ENCODE measurements at regions not wholly inside any gene's neighbourhood (a gene's known extent, or its start where the extent isn't known, plus 50 kb on each side); places are given as distances from the start of the nearest gene placed in this dataset.

DNA sequence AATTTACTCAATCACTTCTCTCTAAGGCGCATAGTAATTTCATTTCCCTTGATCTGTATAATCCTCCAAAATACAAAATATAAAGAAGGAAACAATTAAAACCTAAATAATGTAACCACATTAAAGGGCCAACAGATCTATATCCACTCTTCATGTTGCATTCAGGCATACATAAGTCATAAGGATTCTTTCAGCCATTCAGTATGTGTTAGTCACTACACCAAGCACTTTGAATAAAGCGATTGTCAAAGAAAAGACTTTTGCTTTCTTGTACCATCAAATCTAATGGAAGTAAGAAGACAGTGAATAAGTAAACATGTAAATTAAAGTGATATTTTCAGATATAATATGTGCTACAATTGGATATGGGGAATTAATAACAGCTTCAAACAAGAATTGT, 569.2 kb upstream of the PTPRD start:
- ChIA-PET POLR2A (ENCODE audit: unreplicated experiment) (no interaction called here), CTCF (no interaction called here)
- intact Hi-C loops (cut with micrococcal nuclease): no loop called here
- no peak overlapping the region for H3K9ac ChIP-seq (ENCODE audit: low read length)
- H2AFZ ChIP-seq (ENCODE audit: low read length): no peak overlapping the region
- no peaks in the 10 kb centered on the region for H3K4me1 ChIP-seq (ENCODE audit: insufficient read depth, low read length)
- TF ChIP-seq, protein P1, sequence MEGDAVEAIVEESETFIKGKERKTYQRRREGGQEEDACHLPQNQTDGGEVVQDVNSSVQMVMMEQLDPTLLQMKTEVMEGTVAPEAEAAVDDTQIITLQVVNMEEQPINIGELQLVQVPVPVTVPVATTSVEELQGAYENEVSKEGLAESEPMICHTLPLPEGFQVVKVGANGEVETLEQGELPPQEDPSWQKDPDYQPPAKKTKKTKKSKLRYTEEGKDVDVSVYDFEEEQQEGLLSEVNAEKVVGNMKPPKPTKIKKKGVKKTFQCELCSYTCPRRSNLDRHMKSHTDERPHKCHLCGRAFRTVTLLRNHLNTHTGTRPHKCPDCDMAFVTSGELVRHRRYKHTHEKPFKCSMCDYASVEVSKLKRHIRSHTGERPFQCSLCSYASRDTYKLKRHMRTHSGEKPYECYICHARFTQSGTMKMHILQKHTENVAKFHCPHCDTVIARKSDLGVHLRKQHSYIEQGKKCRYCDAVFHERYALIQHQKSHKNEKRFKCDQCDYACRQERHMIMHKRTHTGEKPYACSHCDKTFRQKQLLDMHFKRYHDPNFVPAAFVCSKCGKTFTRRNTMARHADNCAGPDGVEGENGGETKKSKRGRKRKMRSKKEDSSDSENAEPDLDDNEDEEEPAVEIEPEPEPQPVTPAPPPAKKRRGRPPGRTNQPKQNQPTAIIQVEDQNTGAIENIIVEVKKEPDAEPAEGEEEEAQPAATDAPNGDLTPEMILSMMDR (conservative IDR thresholded peaks at IDR 0.05; ENCODE audit: low read depth, low read length): no peak
- TF ChIP-seq EZH2 (IDR thresholded peaks at IDR 0.05; ENCODE audit: low read length, unreplicated experiment): no peak
- no peak for TF ChIP-seq EZH2phosphoT487 (IDR thresholded peaks at IDR 0.05; ENCODE audit: borderline replicate concordance, low read length)
- no peaks in the 10 kb centered on the region for H3F3A ChIP-seq (ENCODE audit: low read length, unreplicated experiment)
- no peak overlapping the region for H3K4me3 ChIP-seq (ENCODE audit: low read length)
- H3K36me3 ChIP-seq (ENCODE audit: low read depth, low read length): no peaks in the 10 kb centered on the region
- H4K20me1 ChIP-seq (ENCODE audit: low read length): no peaks in the 10 kb centered on the region
- no peak for ATAC-seq
- H3K27me3 ChIP-seq (ENCODE audit: low read length): no peaks in the 10 kb centered on the region
- no peaks in the 10 kb centered on the region for H3K9me3 ChIP-seq (ENCODE audit: low read length)
- no peak overlapping the region for H3K4me2 ChIP-seq (ENCODE audit: low read length)
- no peak for DNase-seq
- no TSS peak for BruUV-seq (replicated peaks)
- no peaks in the 10 kb centered on the region for H3K79me2 ChIP-seq (ENCODE audit: low read length)
- H3K27ac ChIP-seq (ENCODE audit: low read length): no peak overlapping the region
- H3K9me2 ChIP-seq (replicated peaks; ENCODE audit: low read length): no peaks in the 10 kb centered on the region

DNA sequence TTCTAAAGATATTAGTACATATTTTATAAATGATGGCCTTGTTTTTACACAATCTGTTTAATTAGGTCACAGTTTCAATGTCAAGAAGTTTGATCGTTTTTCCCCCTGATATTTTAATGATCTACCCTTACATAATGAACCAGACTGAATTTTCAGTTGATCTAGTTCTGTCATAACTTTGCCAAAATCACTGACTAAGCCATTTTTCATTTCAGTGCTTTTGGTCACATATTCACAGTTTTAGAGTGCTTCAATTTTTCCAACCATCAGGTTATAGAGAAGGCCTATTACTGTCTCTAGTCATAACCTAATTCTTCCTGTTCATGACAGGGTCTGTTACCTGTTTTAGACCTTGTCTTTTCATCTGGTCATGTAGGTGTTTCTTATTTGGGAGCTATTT, 577.9 kb upstream of the PTPRD start:
- ChIA-PET POLR2A (ENCODE audit: unreplicated experiment) (no interaction called here), CTCF (no interaction called here)
- Histone ChIP-seq H4K20me1 (ENCODE audit: low read length) (no peaks in the 10 kb centered on the region), H3K4me3 (ENCODE audit: low read length) (no peak overlapping the region), H3K36me3 (ENCODE audit: low read depth, low read length) (no peaks in the 10 kb centered on the region), H3K9ac (ENCODE audit: low read length) (no peak overlapping the region), H3K27ac (ENCODE audit: low read length) (no peak overlapping the region), H3K79me2 (ENCODE audit: low read length) (no peaks in the 10 kb centered on the region), H3K4me2 (ENCODE audit: low read length) (no peak overlapping the region), H3K9me2 (replicated peaks; ENCODE audit: low read length) (no peaks in the 10 kb centered on the region), H3F3A (ENCODE audit: low read length, unreplicated experiment) (no peaks in the 10 kb centered on the region), H3K4me1 (ENCODE audit: insufficient read depth, low read length) (peaks cover 6% of the 10 kb centered on the region; the same call in 1 of the 2 replicates), H3K27me3 (ENCODE audit: low read length) (no peaks in the 10 kb centered on the region), H2AFZ (ENCODE audit: low read length) (no peak overlapping the region), H3K9me3 (ENCODE audit: low read length) (no peaks in the 10 kb centered on the region)
- intact Hi-C loops (cut with micrococcal nuclease): no loop called here
- no TSS peak for BruUV-seq (replicated peaks)
- TF ChIP-seq, protein P1 (conservative IDR thresholded peaks at IDR 0.05; ENCODE audit: low read depth, low read length): no peak
- TF ChIP-seq EZH2 (IDR thresholded peaks at IDR 0.05; ENCODE audit: low read length, unreplicated experiment) (no peak), EZH2phosphoT487 (IDR thresholded peaks at IDR 0.05; ENCODE audit: borderline replicate concordance, low read length) (no peak)
- DNase-seq (no peak), ATAC-seq (no peak)

GRCh38 chr9:11192993-11193392, 580.2 kb upstream of the PTPRD start:
- intact Hi-C loops (cut with micrococcal nuclease): no loop called here
- H3K9me3 ChIP-seq (ENCODE audit: low read length): no peaks in the 10 kb centered on the region

More at GRCh38 chr9:11192993-11193392, 580.2 kb upstream of the PTPRD start:
- H3K36me3 ChIP-seq (ENCODE audit: low read depth, low read length): no peaks in the 10 kb centered on the region
- no peaks in the 10 kb centered on the region for H4K20me1 ChIP-seq (ENCODE audit: low read length)
- H3K4me2 ChIP-seq (ENCODE audit: low read length): no peak overlapping the region
- H3F3A ChIP-seq (ENCODE audit: low read length, unreplicated experiment): no peaks in the 10 kb centered on the region
- no peak overlapping the region for H3K9ac ChIP-seq (ENCODE audit: low read length)
- no TSS peak for BruUV-seq (replicated peaks)
- H3K27me3 ChIP-seq (ENCODE audit: low read length): no peaks in the 10 kb centered on the region
- H3K4me3 ChIP-seq (ENCODE audit: low read length): no peak overlapping the region
- ChIA-PET POLR2A (ENCODE audit: unreplicated experiment) (no interaction called here), CTCF (no interaction called here)
- H3K79me2 ChIP-seq (ENCODE audit: low read length): no peaks in the 10 kb centered on the region
- no peaks in the 10 kb centered on the region for H3K9me2 ChIP-seq (replicated peaks; ENCODE audit: low read length)
- H3K4me1 ChIP-seq (ENCODE audit: insufficient read depth, low read length): peaks cover 6% of the 10 kb centered on the region; the same call in 1 of the 2 replicates
- TF ChIP-seq, protein P1 (conservative IDR thresholded peaks at IDR 0.05; ENCODE audit: low read depth, low read length): no peak
- no peak for TF ChIP-seq EZH2 (IDR thresholded peaks at IDR 0.05; ENCODE audit: low read length, unreplicated experiment)
- no peak for TF ChIP-seq EZH2phosphoT487 (IDR thresholded peaks at IDR 0.05; ENCODE audit: borderline replicate concordance, low read length)
- ATAC-seq (peak; percentile 95), DNase-seq (peak; percentile 54)
- H3K27ac ChIP-seq (ENCODE audit: low read length): no peak overlapping the region
- no peak overlapping the region for H2AFZ ChIP-seq (ENCODE audit: low read length)
